SW 1271 (cell line): ENCODE measurements at regions not wholly inside any gene's neighbourhood (a gene's known extent, or its start where the extent isn't known, plus 50 kb on each side); places are given as distances from the start of the nearest gene placed in this dataset.

Experiments used
- DNase-seq, 2 experiments: peaks; one replicate each; lab custom pipeline; 2025; lab: John Stamatoyannopoulos, UW

DNA sequence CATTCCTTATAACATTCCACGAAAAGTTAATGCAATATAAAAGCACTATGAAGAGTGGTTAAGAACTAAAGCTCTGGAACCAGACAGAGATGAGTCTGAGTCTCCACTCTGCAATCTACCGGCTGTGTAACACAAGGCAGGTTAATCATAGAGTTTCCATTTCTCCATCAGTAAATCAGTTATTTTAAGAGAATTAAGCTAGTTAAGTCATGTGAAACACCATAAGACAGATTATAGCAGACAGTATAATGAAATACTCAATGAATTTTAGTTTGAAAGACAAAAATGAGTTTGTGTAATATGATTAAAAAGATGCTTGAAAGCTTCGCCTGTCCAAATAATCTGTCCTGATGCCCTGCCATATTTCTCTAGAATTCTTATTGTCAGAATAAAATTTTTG, 282.6 kb upstream of the ACTRT1 start:
- no peak for DNase-seq

GRCh38 chrX:128310912-128311311, 258.7 kb upstream of the ACTRT1 start:
- DNase-seq: no peak

DNA sequence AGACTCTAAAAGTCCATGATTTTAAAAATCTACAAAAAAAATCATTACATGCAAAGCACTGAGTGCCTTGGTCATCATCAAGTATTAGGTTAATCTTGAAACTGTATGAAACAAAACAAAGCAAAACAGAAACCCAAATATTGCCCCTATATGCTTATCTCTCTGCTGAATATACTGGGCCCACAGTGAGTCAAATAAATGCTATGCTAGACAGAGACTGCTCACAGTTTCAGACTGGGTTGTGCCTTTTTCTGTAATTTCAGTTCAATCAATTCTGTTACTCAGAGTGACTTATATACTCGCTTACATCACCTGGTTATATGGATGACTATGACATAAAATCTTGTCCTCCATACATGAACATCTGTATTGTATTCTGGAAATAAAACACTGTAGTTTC, 257.1 kb upstream of the ACTRT1 start:
- no peak for DNase-seq

DNA sequence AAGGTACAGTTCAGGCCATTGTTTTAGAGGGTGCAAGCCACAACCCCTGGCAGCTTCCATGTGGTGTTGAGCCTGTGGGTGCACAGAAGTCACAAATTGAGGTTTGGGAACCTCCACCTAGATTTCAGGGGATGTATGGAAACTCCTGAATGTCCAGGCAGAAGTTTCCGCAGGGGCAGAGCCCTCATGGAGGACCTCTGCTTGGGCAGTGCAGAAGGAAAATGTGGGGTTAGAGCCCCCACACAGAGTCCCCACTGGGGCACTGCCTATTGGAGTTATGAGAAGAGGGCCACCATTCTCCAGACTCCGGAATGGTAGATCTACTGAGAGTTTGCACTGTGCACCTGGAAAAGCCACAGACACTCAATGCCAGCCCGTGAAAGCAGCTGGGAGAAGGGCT, 242.0 kb upstream of the ACTRT1 start:
- no peak for DNase-seq

DNA sequence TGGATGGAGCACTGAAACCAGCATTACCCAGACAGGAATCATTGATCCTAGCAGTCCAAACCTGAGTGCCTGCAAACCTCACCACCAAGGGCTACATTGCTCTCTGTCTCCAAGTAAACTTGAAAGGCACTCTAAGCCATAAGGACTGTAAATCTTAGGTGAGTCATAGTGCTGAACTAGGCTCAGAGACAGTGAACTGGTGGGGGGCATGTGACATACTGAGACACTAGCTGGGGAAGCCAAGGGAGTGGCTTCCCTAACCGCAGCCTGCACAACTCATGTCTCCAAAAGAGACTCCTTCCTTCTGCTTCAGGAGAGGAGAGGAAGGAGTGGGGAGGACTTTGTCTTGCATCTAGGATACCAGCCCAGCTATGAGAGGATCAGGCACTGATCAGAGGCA, 235.5 kb upstream of the ACTRT1 start:
- DNase-seq: no peak

- no peak for DNase-seq
These were observed 198.4 kb upstream of the ACTRT1 start for GRCh38 chrX:128250621-128251020.

DNA sequence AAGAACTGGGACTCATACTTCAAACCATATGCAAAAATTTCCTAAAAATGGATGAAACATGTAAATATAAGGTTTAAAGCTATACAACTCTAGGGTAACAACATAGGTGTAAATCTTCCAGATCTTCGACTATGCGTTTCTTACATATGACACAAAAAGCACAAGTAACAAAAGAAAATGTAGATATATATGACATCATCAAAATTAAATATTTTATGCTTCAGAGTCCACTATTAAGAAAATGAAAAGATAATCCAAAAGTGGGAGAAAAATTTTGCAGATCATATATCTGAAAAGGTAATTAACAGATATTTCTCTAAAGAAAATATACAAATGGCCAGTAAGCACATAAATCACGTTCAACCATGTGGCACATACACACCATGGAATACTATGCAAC, 164.2 kb upstream of the ACTRT1 start:
- DNase-seq: no peak

DNA sequence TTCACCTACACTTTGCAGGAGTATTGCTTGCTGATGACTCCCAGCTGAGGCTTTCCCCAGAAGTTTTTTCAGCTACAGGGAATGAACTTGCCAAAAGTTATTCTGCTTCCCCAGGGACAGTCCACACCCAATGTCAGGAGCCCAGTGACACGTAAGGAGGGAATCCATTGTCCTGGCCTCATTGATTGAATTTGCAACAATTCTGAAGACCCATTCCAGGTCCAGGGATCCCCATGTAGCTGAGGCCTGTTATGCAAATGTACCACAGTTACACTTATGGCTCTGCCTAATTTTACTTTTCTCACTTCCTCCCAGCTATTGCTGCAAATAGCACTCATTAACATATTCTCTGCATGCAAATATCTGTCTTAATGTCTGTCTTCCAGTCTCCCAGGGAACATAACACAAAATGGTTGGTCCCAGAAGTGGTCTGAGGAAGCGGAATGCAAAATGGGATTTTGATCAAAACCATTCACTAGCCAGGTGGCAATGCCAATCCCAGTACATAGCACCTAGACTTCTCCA, 113.7 kb upstream of the ACTRT1 start:
- DNase-seq: no peak

DNA sequence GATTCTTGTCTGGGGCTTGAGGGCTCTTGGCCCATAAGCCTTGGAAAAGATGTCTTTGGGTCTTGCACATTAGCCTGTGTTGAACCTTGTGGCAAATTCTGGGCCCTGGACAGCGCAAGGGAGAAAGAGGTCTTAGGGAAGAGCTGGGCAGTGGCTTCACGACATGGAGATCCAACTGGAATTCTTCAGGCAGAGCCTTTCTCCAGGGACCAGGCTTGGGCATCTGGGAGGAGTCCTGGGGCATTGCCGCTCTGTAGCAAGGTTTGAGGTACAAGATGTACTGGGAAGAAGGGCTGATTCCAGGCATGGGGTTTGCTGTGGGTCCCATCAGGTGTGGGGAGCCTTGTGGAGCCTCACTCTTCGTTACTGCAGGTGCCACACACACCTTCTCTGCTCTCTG, 104.0 kb upstream of the ACTRT1 start:
- no peak for DNase-seq

DNA sequence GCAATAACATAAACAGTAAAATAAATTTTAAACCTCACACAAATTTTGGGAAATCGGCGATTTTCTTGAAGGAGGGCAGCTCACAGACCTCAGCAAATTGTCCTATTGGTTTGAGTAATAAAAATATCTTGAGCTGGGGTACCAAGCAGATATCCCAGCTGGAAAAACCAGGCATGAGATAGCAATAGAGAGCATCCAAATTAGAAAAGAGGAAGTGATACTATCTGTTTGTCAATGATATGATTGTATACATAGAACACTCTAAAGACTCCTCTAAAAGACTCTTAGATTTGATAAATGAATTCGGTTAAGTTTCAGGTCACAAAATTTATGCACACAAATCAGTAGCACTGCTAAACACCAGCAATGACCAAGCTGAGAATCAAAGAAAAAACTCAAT, 90.5 kb upstream of the ACTRT1 start:
- no peak for DNase-seq

- DNase-seq: peak in 1 of 2 experiments; percentile 0
These were observed 54.4 kb upstream of the ACTRT1 start for GRCh38 chrX:128106630-128107029.

DNA sequence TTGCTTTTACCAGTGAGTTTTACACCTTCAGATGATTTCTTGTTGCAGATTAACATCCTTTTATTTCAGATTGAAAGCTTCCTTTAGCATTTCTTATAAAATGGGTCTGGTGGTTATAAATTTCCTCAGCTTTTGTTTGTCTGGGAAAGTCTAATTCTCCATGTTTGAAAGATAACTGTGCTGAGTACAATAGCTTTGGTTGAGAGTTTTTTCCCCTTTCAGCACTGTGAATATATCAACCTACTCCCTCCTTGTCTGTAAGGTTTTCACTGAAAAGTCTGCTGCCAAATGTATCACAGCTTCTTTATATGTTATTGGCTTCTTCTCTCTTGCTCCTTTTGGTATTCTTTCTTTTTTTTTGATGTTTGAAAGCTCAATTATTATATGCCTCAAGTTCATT, 53.5 kb upstream of the ACTRT1 start:
- DNase-seq: no peak
